DND-41 (cell line): ENCODE measurements at regions not wholly inside any gene's neighbourhood (a gene's known extent, or its start where the extent isn't known, plus 50 kb on each side); places are given as distances from the start of the nearest gene placed in this dataset.

Experiments used
- ATAC-seq: fragments of 200-7000 bp; cut with Tn5 transposase; 3 replicates; pipeline ENCODE4 v1.9.1; 2021; ENCODE audit warnings: low read depth; ENCODE audit not compliant: insufficient read depth
- DNase-seq: peaks from one replicate; pipeline ENCODE4 v3.0.0-alpha.2; 2020
- H2AFZ ChIP-seq: 2 replicates; pipeline ENCODE4 v1.6.0; 2012; ENCODE audit warnings: low read depth, low read length
- H3K27ac ChIP-seq: 2 replicates; pipeline ENCODE4 v1.5.1; 2012; ENCODE audit warnings: low read length, inconsistent platforms
- H3K27me3 ChIP-seq: fragments of 200-600 bp; sonication (generic); 2 replicates; pipeline ENCODE4 v1.6.0; 2012; ENCODE audit warnings: low read length, mild to moderate bottlenecking, inconsistent platforms; ENCODE audit not compliant: insufficient read depth, poor library complexity
- H3K36me3 ChIP-seq: 2 replicates; pipeline ENCODE4 v1.5.1; 2012; ENCODE audit warnings: low read length, inconsistent platforms; ENCODE audit not compliant: insufficient read depth
- H3K4me1 ChIP-seq: 2 replicates; pipeline ENCODE4 v1.5.1; 2012; ENCODE audit warnings: mild to moderate bottlenecking, low read length; ENCODE audit not compliant: insufficient read depth
- H3K4me2 ChIP-seq: 2 replicates; pipeline ENCODE4 v1.6.0; 2012; ENCODE audit warnings: mild to moderate bottlenecking, moderate library complexity, low read length, inconsistent platforms; ENCODE audit not compliant: insufficient read depth
- H3K4me3 ChIP-seq, 2 experiments: fragments of 200-600 bp in 1 of 2; shearing (Covaris generic) in 1 of 2; 2 replicates each; pipeline ENCODE4 v1.5.1; 2012 to 2016; ENCODE audit warnings: inconsistent platforms in 2 of 2, low read length in 2 of 2, mild to moderate bottlenecking in 2 of 2, low read depth in 1 of 2, moderate library complexity in 1 of 2
- H3K79me2 ChIP-seq: 2 replicates; pipeline ENCODE4 v1.6.0; 2012; ENCODE audit warnings: low read length, inconsistent platforms; ENCODE audit not compliant: insufficient read depth
- H3K9ac ChIP-seq: 2 replicates; pipeline ENCODE4 v1.6.0; 2012; ENCODE audit warnings: low read depth, mild to moderate bottlenecking, inconsistent platforms, low read length, moderate library complexity
- H3K9me3 ChIP-seq: 2 replicates; pipeline ENCODE4 v1.5.1; 2012; ENCODE audit warnings: low read length, moderate library complexity, mild to moderate bottlenecking, inconsistent platforms; ENCODE audit not compliant: insufficient read depth, severe bottlenecking
- H4K20me1 ChIP-seq: 2 replicates; pipeline ENCODE4 v1.6.0; 2012; ENCODE audit warnings: low read length; ENCODE audit not compliant: insufficient read depth
- CTCF ChIP-seq: IDR thresholded peaks from 2 replicates; pipeline ENCODE4 v1.5.1; 2012; ENCODE audit warnings: borderline replicate concordance, low read length, moderate library complexity, mild to moderate bottlenecking; ENCODE audit not compliant: poor library complexity, severe bottlenecking; ENCODE audit errors: extremely low read depth
- EZH2 ChIP-seq: IDR thresholded peaks from 3 replicates; pipeline ENCODE4 v1.6.1; 2012; ENCODE audit warnings: borderline replicate concordance, low read depth, mild to moderate bottlenecking, moderate library complexity, low read length, inconsistent platforms; ENCODE audit not compliant: severe bottlenecking

GRCh38 chr12:107509421-107509820 lies 176.2 kb upstream of the PWP1 start:
- TF ChIP-seq EZH2 (no peak), CTCF (no peak)
- Histone ChIP-seq H3K9ac (no peak overlapping the region), H4K20me1 (no peaks in the 10 kb centered on the region), H2AFZ (no peak overlapping the region), H3K4me3 (no peak overlapping the region), H3K79me2 (no peaks in the 10 kb centered on the region), H3K4me1 (no peaks in the 10 kb centered on the region), H3K36me3 (no peaks in the 10 kb centered on the region), H3K9me3 (no peaks in the 10 kb centered on the region), H3K27ac (no peak overlapping the region), H3K27me3 (no peaks in the 10 kb centered on the region), H3K4me2 (no peak overlapping the region)
- ATAC-seq (no peak), DNase-seq (no peak)

- no peak overlapping the region for H3K9ac ChIP-seq
- no peak for DNase-seq
- TF ChIP-seq CTCF (no peak), EZH2 (no peak)
- H3K36me3 ChIP-seq, result no peaks in the 10 kb centered on the region
- H3K4me1 ChIP-seq, result no peaks in the 10 kb centered on the region
- H4K20me1 ChIP-seq, result no peaks in the 10 kb centered on the region
- no peak overlapping the region for H3K4me2 ChIP-seq
- no peak overlapping the region for H3K27ac ChIP-seq
- H3K27me3 ChIP-seq, result no peaks in the 10 kb centered on the region
- H3K4me3 ChIP-seq, result no peak overlapping the region
- H3K79me2 ChIP-seq, result no peaks in the 10 kb centered on the region
- H3K9me3 ChIP-seq, result no peaks in the 10 kb centered on the region
- no peak overlapping the region for H2AFZ ChIP-seq
- ATAC-seq, result no peak
Observed at GRCh38 chr12:107510211-107510610, 175.4 kb upstream of the PWP1 start.

- H3K4me1 ChIP-seq, result no peaks in the 10 kb centered on the region
- no peaks in the 10 kb centered on the region for H3K36me3 ChIP-seq
- H3K4me2 ChIP-seq, result no peak overlapping the region
- no peak for TF ChIP-seq CTCF
- TF ChIP-seq EZH2, result no peak
- no peak overlapping the region for H3K9ac ChIP-seq
- DNase-seq, result no peak
- no peak overlapping the region for H3K4me3 ChIP-seq
- H3K27ac ChIP-seq, result no peak overlapping the region
- no peak overlapping the region for H2AFZ ChIP-seq
- no peaks in the 10 kb centered on the region for H3K9me3 ChIP-seq
- no peaks in the 10 kb centered on the region for H3K27me3 ChIP-seq
- no peaks in the 10 kb centered on the region for H3K79me2 ChIP-seq
- no peak for ATAC-seq
- no peaks in the 10 kb centered on the region for H4K20me1 ChIP-seq
Observed at GRCh38 chr12:107511292-107511691, 174.3 kb upstream of the PWP1 start.

GRCh38 chr12:107512391-107512790 lies 173.2 kb upstream of the PWP1 start:
- Histone ChIP-seq H3K79me2 (no peaks in the 10 kb centered on the region), H3K4me2 (no peak overlapping the region), H3K27me3 (peaks cover 3% of the 10 kb centered on the region), H3K9me3 (no peaks in the 10 kb centered on the region), H3K9ac (no peak overlapping the region), H3K4me1 (no peaks in the 10 kb centered on the region), H3K27ac (no peak overlapping the region), H3K36me3 (no peaks in the 10 kb centered on the region), H3K4me3 (no peak overlapping the region), H4K20me1 (no peaks in the 10 kb centered on the region), H2AFZ (no peak overlapping the region)
- DNase-seq, result no peak
- ATAC-seq, result no peak
- no peak for TF ChIP-seq EZH2
